ENCODE measurements at regions not wholly inside any gene's neighbourhood (a gene's known extent, or its start where the extent isn't known, plus 50 kb on each side); places are given as distances from the start of the nearest gene placed in this dataset.
"Not testable (repeated sequence)": the region's sequence is repeated elsewhere in the genome, so short reads cannot be mapped to it uniquely, and the experiment has no call there.

- no peak for DNase-seq (ENCODE audit: low spot score)
Observed at GRCh38 chr14:34065690-34066391, 115.0 kb upstream of the EGLN3 start.

DNA sequence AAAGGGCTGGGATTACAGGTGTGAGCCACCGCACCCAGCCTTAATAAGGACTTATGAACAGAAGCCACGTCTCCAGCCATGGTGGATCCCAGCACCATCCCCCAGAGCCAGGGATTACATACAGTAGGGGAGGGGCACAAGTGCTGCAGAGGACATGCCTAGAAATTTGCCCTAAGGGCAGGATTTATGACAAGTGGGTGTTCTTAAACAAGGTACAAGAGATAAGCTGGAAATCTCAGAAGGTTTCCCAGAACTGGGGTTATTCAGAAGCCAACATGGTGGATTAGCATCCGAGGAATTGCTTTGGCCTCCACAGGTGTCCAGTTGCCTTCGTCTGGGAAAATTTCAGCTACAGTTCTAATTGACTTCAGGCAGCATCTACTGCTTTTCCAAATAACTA, 114.4 kb upstream of the EGLN3 start:
- no peak for DNase-seq (ENCODE audit: low spot score)

GRCh38 chr14:34064349-34064748, 113.5 kb upstream of the EGLN3 start:
- DNase-seq (ENCODE audit: low spot score), result no peak

GRCh38 chr14:34063470-34064164, 112.7 kb upstream of the EGLN3 start:
- DNase-seq (ENCODE audit: low spot score), result no peak

DNA sequence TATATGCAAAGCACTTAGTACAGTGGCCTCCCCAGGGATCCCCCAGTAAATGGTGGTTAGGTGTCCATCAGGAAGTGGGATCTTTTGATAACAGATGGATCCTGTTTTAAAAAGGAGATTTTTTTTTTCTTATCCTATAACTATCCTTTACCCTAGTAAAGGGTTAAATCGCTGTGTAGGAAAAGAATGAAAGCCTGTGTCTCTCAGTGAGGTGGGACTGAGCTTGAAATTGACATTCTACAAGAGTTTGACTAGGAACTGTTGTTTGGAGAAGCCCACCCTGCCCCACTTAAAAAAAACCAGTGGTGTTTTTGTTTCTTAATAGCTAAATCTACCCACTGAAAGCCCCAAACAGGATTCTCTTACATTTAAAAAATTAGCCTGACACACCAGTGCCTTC, 112.2 kb upstream of the EGLN3 start:
- DNase-seq (ENCODE audit: low spot score), result no peak

GRCh38 chr14:34062353-34062973, 111.6 kb upstream of the EGLN3 start:
- no peak for DNase-seq (ENCODE audit: low spot score)

- DNase-seq (ENCODE audit: low spot score), result peak; percentile 54
Observed at GRCh38 chr14:34060651-34060999, 109.8 kb upstream of the EGLN3 start.

GRCh38 chr14:34059925-34060650, 109.2 kb upstream of the EGLN3 start:
- DNase-seq (ENCODE audit: low spot score), result peak; percentile 83

GRCh38 chr14:34059037-34059924, 108.4 kb upstream of the EGLN3 start:
- DNase-seq (ENCODE audit: low spot score), result peak; percentile 19

GRCh38 chr14:34058510-34058909, 107.6 kb upstream of the EGLN3 start:
- DNase-seq (ENCODE audit: low spot score), result no peak

DNA sequence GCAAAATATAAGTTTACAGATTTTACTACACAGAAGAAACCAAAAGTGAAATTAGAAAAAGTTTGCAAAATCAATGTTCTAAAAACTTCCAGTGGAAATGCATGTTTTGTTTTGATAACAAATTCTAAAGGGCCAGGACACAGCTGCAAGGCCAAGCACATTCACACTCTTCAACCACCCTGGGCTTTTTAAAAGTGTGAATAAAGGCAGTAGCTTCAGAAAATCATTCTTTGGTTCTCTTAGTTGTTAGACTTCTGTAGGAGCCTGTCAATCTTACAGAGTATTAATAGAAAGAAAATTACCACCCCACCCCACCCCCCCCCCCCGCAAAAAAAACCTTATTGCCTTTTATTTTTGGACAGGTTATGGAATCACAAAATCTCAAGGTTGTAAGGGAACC, 105.2 kb upstream of the EGLN3 start:
- no peak for DNase-seq (ENCODE audit: low spot score)

- no peak for DNase-seq (ENCODE audit: low spot score)
Observed at GRCh38 chr14:34055157-34055950, 104.5 kb upstream of the EGLN3 start.

DNA sequence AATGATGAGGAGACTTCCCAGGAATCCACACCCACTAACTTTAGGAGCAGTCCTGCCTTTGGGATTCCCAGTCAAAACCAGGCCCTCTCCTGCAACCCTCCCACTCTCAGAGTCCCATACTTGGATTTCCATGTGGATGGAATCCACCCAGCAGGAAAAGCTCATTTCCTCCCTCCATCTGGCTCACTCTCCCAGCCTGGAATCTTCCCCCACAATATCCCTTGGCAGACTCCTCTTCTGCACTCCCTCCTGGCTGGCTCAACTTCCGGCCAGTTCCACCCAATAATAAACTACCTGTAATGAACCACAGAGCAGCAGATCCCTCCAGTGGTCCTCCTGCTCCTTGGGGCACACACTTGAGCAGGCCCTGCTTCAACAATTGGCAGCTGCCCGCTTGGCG, 102.8 kb upstream of the EGLN3 start:
- DNase-seq (ENCODE audit: low spot score), result peak; percentile 34

GRCh38 chr14:34052658-34053014, 101.8 kb upstream of the EGLN3 start:
- peak; percentile 59 for DNase-seq (ENCODE audit: low spot score)

DNA sequence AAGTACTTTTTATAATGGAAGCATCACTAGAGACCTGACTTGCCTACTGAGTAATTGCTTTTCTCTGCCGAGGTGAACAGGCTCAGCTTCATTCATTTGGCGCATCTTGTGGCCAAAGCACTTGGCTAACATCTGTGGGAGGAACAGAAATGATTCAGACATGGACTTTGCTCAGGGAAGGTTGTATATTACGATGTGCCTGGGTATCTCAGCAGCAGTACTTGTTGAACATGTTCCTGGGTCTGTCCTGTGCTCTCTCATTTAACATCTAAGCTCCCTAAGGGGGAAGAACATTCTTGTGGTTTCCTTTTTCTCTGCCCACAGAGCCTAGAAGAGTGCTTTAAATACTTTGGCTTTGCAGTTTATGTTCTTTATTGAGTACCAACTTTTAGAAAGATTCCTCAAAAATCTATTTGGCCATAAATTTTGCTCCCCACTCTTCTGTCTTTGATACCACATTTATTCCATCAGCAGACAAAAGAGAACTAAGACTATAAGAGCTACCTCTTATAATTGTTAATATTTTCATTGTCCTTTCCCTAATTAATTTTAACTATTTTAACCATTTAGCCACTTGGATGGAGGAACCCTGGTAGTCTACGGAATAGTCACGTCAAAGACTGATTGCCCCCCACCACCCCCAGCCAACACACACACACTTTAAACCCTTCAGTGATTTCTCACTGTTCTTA, 101.2 kb upstream of the EGLN3 start:
- DNase-seq (ENCODE audit: low spot score), result peak; percentile 85

DNA sequence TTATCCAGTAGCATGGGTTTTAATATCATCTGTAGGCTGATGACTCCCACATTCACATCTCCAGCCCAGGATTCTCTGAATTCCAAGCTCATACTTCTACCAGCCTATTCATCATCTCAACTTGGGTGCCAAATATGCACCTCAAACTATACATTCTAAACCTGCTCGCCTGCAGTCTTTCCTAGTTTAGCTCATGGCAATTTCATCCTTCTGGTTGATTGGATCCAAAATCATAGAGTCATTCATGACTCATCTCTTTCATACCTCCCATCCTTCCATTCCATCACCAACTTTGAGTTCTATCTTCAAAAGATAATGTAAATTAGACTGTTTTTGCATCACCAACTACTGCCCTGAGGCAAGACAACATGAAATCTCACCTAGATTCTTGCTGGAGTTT, 99.7 kb upstream of the EGLN3 start:
- DNase-seq (ENCODE audit: low spot score), result no peak

DNA sequence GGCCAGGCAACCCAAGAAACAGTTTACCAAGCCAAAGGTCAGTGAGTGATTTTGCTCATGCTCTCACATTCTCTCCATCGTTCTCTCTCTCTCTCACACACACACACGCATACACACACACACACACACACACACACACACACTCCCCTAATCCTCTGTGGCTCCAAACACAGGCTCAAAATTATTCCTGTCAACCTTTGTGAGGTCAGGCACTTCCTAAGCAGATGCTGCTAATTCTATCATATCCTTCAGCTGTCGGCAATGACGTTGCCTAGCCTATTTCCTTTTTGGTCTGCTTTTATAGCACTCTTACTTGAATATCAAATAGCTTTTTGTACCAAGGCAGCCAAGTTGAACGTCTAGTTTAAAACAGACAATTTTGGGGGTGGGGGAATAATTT, 98.9 kb upstream of the EGLN3 start:
- DNase-seq (ENCODE audit: low spot score), result no peak

DNA sequence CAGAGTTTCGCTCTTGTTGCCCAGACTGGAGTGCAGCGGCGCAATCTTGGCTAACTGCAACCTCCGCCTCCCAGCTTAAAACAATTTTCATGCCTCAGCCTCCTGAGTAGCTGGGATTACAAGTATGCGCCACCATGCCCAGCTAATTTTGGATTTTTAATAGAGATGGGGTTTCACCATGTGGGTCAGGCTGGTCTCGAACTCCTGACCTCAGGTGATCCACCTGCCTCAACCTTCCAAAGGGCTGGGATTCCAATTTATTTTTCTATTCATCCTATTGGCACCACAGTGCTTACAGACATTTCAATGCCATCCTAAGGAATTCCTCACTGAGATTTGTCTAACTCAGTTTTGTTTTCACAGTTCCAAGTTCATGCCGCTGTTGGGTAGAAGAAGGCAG, 98.3 kb upstream of the EGLN3 start:
- not testable (repeated sequence) for DNase-seq (ENCODE audit: low spot score)

- DNase-seq (ENCODE audit: low spot score), result no peak
Observed at GRCh38 chr14:34046799-34047520, 96.1 kb upstream of the EGLN3 start.
